ENCODE measurements at regions not wholly inside any gene's neighbourhood (a gene's known extent, or its start where the extent isn't known, plus 50 kb on each side); places are given as distances from the start of the nearest gene placed in this dataset.

DNA sequence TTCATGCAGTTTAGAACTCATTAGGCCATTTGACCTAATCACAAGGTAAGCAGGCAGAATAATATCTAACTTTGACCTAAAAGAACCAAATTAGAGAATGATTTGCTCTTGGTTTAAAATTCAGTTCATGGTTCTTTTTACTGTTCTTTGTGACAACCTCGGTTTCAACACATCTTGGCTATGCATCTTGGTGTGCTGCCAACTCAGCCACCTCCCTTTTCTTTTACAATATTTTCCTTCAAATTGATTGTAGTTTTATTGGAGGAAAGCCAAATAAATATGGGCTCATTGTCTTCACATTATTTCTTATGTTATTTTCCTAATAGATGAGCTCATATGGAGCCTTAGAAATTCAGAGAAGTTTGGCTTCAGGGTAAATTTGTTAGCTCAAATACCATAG, 338.3 kb downstream of the SIPA1L2 start:
- Histone ChIP-seq H3K36me3 (ENCODE audit: control insufficient read depth in 2 of 2, extremely low read depth in 1 of 2, insufficient read depth in 2 of 2, low read length in 2 of 2) (no peaks in the 10 kb centered on the region), H3K27ac (ENCODE audit: insufficient read depth, low read depth, low read length) (no peak overlapping the region), H2AFZ (ENCODE audit: low read depth, low read length) (no peak overlapping the region), H3K9ac (replicated peaks; ENCODE audit: extremely low read depth, insufficient read depth, low read length) (no peak overlapping the region), H3K4me1 (ENCODE audit: control insufficient read depth, extremely low read depth, insufficient read depth, low read length) (no peaks in the 10 kb centered on the region), H4K20me1 (replicated peaks; ENCODE audit: control insufficient read depth, extremely low read depth, insufficient read depth, low read length) (no peaks in the 10 kb centered on the region), H3K79me2 (ENCODE audit: control insufficient read depth, insufficient read depth, low read length) (no peaks in the 10 kb centered on the region), H3K27me3 (ENCODE audit: control insufficient read depth in 2 of 2, insufficient read depth in 2 of 2, low read length in 2 of 2) (peaks cover 0 to 2% of the 10 kb centered on the region in 2 experiments), H3K9me1 (replicated peaks; ENCODE audit: control insufficient read depth, extremely low read depth, insufficient read depth, low read length) (no peaks in the 10 kb centered on the region), H3K4me2 (ENCODE audit: insufficient read depth, low read length) (no peak overlapping the region), H3K4me3 (replicated peaks in 1 of 3; ENCODE audit: insufficient read depth in 1 of 3, low read depth in 1 of 3, low read length in 3 of 3) (no peak overlapping the region), H3K9me3 (replicated peaks; ENCODE audit: control insufficient read depth, insufficient read depth, low read length) (no peaks in the 10 kb centered on the region)
- dilution Hi-C loops (cut with MboI; ENCODE audit: extremely low pct_ligation_motif_present, low sequenced_read_pairs) (no loop called here), intact Hi-C loops (cut with micrococcal nuclease) (no loop called here)
- FAIRE-seq: no peak
- CTCF ChIA-PET: interaction anchor here (1.0 to 1.5 kb wide), 3 partner anchors 18 to 426 kb away, joined by 3 read pairs; no protein-coding TSS in a partner anchor
- TF ChIP-seq POLR2A (IDR thresholded peaks at IDR 0.05; ENCODE audit: low read depth, low read length): no peak
- TF ChIP-seq GATA2 (IDR thresholded peaks at IDR 0.05; ENCODE audit: insufficient read depth, insufficient read length, low read depth, low read length): no peak
- TF ChIP-seq, protein P1, sequence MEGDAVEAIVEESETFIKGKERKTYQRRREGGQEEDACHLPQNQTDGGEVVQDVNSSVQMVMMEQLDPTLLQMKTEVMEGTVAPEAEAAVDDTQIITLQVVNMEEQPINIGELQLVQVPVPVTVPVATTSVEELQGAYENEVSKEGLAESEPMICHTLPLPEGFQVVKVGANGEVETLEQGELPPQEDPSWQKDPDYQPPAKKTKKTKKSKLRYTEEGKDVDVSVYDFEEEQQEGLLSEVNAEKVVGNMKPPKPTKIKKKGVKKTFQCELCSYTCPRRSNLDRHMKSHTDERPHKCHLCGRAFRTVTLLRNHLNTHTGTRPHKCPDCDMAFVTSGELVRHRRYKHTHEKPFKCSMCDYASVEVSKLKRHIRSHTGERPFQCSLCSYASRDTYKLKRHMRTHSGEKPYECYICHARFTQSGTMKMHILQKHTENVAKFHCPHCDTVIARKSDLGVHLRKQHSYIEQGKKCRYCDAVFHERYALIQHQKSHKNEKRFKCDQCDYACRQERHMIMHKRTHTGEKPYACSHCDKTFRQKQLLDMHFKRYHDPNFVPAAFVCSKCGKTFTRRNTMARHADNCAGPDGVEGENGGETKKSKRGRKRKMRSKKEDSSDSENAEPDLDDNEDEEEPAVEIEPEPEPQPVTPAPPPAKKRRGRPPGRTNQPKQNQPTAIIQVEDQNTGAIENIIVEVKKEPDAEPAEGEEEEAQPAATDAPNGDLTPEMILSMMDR (IDR thresholded peaks at IDR 0.05; ENCODE audit: extremely low read depth in 1 of 2, insufficient read depth in 1 of 2, low read depth in 1 of 2, low read length in 2 of 2): no peak
- no peak for TF ChIP-seq FOS (IDR thresholded peaks at IDR 0.05; ENCODE audit: borderline replicate concordance, insufficient read depth, low read length)
- TF ChIP-seq, protein P2, sequence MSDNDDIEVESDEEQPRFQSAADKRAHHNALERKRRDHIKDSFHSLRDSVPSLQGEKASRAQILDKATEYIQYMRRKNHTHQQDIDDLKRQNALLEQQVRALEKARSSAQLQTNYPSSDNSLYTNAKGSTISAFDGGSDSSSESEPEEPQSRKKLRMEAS (IDR thresholded peaks at IDR 0.05; ENCODE audit: insufficient read depth, insufficient read length): no peak
- no TSS peak for BruUV-seq (replicated peaks)
- DNase-seq (ENCODE audit: low read depth, low spot score): peak; percentile 53
- POLR2A ChIA-PET: no interaction called here

DNA sequence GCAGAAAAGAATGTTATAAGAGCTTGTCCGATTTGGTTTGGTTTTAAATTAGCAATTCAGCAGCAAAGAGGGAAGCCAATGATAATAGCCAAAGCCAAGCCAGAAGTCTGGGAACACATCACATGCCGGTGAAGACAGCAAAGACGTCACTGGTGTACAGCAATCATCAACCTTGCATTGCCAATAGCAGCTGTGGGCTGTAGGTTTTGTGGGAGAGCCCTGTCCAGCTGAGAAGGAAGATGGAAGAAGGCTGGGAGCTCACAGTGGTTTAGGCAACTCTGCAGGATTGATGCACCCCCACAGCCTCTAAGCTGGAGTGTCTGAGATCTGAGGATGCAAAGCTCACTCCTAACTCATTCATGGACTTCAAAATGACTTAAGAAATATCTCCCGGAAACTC, 338.7 kb downstream of the SIPA1L2 start:
- ChIA-PET CTCF (interaction anchor here (1.0 to 1.5 kb wide), 3 partner anchors 18 to 425 kb away, joined by 3 read pairs; no protein-coding TSS in a partner anchor), POLR2A (no interaction called here)
- no peak for FAIRE-seq
- dilution Hi-C loops (cut with MboI; ENCODE audit: extremely low pct_ligation_motif_present, low sequenced_read_pairs): no loop called here
- Histone ChIP-seq H3K36me3 (ENCODE audit: control insufficient read depth in 2 of 2, extremely low read depth in 1 of 2, insufficient read depth in 2 of 2, low read length in 2 of 2) (no peaks in the 10 kb centered on the region), H3K9ac (replicated peaks; ENCODE audit: extremely low read depth, insufficient read depth, low read length) (no peak overlapping the region), H3K4me3 (replicated peaks in 1 of 3; ENCODE audit: insufficient read depth in 1 of 3, low read depth in 1 of 3, low read length in 3 of 3) (no peak overlapping the region), H3K27ac (ENCODE audit: insufficient read depth, low read depth, low read length) (no peak overlapping the region), H3K4me1 (ENCODE audit: control insufficient read depth, extremely low read depth, insufficient read depth, low read length) (no peaks in the 10 kb centered on the region), H3K27me3 (ENCODE audit: control insufficient read depth in 2 of 2, insufficient read depth in 2 of 2, low read length in 2 of 2) (peaks cover 0 to 2% of the 10 kb centered on the region in 2 experiments), H3K4me2 (ENCODE audit: insufficient read depth, low read length) (no peak overlapping the region), H3K79me2 (ENCODE audit: control insufficient read depth, insufficient read depth, low read length) (no peaks in the 10 kb centered on the region), H3K9me3 (replicated peaks; ENCODE audit: control insufficient read depth, insufficient read depth, low read length) (no peaks in the 10 kb centered on the region), H2AFZ (ENCODE audit: low read depth, low read length) (no peak overlapping the region), H3K9me1 (replicated peaks; ENCODE audit: control insufficient read depth, extremely low read depth, insufficient read depth, low read length) (no peaks in the 10 kb centered on the region), H4K20me1 (replicated peaks; ENCODE audit: control insufficient read depth, extremely low read depth, insufficient read depth, low read length) (no peaks in the 10 kb centered on the region)
- intact Hi-C loops (cut with micrococcal nuclease): no loop called here
- DNase-seq (ENCODE audit: low read depth, low spot score): no peak
- no TSS peak for BruUV-seq (replicated peaks)
- TF ChIP-seq GATA2 (IDR thresholded peaks at IDR 0.05; ENCODE audit: insufficient read depth, insufficient read length, low read depth, low read length): no peak
- no peak for TF ChIP-seq POLR2AphosphoS5 (IDR thresholded peaks at IDR 0.05; ENCODE audit: insufficient read depth, low read depth, low read length)

All from endothelial cell of umbilical vein (primary cell).